ENCODE measurements at regions not wholly inside any gene's neighbourhood (a gene's known extent, or its start where the extent isn't known, plus 50 kb on each side); places are given as distances from the start of the nearest gene placed in this dataset.
A peak's percentile ranks its signal among the peaks of the same experiment; 100 is the strongest.

DNA sequence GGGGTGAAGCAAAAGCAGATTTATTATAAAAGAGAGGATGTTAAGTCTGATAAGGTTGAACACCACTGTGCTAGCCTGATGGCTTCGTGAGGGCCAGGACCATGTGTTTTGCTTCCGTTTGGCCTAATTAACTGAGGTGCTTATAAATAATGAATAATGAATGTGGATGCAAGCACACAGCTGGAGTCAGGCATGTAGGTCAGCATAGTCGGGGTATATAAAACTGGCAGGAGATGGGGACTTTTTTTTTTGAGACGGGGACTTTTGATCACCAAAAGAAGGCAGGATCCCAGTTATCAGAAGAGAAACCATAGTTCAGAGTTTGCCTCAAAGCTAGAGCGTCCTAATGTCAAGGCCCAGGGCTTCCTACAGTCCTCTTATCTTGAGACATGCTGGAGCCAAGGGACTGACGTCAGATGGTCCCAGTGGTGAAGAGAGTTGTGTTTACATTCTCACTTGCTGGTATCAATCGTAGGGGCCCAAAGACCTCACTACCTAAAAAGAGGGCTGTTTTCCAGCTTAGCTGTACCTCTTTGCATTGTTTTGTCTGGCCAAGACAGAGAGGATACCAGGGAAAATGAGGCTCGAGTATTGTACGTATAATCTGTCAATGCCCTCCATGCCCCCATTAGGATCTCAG, 50.4 kb downstream of the RTL9 start:
- DNase-seq: no peak

DNA sequence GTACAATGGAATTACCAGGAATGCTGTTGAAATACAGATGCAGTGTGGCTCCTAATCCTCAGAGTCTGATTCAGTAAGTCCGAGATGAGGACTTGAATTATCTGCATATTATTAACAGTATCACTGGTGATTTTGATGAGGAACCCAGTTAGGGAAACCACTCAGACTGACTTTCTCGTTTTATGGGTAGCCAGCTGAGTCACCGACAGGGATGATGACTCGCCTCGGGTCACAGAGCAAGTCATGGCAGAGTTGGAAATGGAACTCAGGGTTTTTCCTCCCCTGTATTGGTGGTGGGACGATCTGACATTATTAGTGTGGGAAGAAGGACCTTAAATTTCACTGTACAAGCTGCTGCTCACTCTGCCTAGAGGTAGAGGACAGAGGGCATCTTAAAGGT, 51.3 kb downstream of the RTL9 start:
- peak; percentile 55 to 69 (median 58) for DNase-seq

DNA sequence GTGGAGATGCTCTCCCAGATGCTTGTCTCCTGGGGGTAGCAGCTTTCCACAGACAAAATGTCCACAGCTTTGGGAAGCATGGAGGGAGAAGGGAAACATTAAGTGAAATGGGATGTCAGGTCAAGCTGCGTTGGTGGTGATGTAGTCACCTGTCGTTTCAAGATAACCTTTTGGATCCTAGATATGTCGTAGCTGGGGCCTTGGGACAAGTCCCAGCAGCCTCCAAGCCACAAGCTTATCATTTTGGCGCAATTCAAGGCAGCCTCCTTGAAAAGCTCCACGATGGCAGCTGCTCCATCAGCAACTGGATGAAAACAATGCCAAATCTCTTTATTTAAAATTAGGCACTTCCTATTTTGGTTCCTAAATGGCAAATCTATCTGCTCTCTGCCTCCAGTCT, 52.0 kb downstream of the RTL9 start:
- no peak for DNase-seq

DNA sequence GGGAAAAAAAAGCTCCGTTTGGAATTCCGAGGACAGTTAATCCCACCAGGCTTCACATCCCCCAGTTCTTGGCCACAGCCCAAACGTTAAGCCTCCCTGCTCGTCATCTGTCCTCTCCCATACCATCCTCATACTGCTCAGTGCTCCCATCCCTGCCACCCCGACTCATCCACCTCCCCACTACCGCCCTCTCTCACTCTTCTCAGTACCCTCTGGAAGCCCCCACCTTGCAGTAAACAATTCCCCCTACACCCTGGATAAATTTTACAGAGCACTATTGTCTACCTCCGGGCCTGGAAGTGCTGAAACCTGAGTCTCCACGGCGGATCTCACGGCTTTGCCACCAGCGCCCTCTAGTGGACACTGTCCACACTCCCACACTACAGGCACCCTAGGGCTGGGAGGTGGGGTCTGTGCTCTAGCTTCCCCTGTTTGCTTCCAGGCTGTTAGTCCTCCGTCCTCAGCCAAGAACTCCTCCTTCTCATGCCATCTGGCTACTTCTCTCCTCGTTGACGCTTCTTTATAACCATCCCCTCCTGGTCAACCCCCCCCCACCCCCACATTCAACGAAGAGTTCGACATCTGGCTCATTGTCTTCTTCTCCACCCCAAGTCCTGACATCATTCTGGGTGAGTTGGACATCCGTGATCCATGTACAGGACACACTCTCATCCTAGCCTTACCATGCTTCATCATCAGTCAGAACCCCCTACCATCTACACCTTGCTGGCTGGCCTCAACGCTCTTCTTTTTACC, 54.5 kb downstream of the RTL9 start:
- DNase-seq: peak; percentile 72 to 80 (median 76)

DNA sequence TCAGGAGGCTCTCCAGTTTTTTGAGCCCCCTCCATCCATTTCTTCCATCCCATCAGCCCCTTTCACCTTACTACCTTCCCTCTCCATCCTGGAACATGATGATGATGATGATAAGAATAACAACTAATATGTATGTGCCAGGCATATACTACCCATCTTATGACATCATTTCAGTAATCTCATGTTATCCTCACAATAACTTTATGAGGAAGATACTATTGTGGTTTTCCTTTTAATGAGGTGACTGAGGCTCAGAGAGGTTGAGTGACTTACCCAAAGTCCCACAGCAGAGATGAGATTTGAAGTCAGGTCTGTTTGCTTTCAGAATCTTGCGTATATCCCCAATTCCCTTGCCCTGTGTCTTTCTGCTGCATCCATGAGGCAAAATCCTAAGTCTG, 55.1 kb downstream of the RTL9 start:
- no peak for DNase-seq

DNA sequence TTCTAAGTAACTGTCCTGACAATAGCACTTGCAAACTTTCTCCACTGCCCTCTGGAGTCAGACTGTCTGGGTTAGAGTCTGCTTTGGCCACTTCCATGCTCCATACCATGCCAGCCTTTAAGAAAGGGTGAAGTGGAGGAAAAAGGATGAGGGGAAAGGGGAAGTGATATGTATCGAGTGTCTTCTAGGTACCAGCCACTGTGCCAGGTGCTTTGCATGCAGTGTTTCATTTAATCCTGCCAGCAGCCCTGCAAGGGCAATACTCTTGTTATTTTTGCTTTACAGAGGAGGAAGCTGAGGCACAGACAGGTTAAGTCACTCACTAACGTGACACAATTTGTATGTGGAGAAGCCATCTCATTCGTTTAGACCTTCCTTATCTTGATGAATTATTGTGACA, 55.6 kb downstream of the RTL9 start:
- no peak for DNase-seq

DNA sequence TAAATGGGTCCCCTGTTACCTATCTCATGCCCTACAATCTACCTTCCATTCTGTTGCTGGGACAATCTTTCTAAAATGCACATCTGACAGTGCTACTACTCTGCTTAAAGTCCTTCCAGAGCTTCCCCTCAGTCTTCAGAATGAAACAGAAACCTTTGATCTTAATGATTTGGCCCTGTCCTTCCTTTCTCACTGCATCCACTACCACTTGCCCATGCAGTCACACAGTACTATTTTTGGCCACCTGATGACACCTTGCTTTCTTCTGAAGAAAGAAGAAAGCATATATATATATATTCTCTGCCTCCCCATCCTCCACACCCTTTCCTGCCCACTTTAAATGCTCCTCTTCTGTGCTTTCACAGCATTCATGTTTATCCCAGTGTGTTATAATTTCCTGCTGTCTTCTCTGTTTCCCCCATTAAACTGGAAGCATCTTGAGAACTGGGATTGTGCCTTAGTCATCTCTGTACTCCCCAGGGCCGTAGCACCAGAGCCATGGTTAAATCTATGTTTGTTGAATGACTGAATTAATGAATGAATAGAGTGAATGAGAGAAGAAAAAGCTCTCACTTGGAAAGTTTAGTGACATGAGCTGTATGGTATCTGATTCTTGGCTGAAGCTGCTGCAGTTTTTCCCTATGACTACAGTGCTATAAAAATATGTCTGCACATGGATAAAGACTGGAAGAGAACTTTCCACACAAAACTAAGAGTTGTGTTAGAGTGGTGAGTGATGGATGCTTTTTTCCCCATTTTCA, 56.2 kb downstream of the RTL9 start:
- no peak for DNase-seq

DNA sequence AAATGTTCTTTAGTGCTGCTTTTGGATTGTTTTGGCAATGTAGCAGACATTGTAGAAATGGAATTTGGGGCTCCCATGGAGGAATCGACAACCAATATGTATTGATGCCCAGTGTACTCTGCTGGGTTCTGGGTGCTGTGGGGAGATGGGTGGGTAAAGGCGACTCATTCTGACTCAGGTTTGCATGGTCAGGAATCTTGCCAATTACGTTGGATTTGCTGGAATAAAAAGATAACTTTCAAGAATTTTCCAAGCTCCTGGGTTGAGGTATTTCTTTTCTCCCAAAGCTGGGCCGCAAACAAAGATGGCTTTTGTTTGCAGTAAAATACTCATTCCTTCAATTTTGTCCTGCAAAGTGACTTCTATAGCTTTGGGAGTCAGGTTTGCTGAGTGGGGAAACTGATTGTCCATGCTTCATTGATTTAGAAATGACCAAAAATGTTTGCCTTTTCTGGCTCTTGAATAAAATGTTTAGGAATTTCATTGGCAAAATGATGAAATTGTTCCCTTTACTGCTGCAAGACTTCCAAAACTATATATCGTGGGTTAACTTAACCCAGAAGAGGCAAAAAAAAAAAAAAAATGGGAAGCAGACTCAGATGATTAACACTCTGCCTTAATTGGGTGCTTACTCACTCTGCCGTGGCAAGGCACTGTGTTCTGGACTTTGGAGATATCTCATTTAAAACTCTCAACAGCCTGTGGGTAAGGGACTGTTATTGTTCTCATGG, 57.0 kb downstream of the RTL9 start:
- DNase-seq: peak in 2 of 4 experiments; percentile 11 to 16

DNA sequence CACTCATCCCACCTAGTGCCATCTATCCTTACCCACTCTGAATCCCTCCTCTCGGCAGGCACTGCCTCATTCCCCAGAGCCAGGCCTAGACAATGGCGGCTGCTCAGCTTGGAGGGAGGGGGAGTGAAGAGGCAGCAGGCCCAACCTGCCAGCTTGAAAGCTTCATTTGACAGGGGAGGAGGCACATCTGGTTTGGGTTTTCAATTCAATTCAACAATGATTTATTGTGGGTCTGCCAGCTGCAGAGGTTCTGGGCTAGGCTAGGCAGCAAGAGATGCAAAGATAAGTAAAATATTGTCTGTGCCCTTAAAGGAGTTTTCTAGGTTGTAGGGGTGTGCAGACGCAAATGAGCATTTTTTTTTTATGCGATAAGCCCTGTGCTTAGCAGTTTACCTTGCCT, 58.5 kb downstream of the RTL9 start:
- DNase-seq: no peak

DNA sequence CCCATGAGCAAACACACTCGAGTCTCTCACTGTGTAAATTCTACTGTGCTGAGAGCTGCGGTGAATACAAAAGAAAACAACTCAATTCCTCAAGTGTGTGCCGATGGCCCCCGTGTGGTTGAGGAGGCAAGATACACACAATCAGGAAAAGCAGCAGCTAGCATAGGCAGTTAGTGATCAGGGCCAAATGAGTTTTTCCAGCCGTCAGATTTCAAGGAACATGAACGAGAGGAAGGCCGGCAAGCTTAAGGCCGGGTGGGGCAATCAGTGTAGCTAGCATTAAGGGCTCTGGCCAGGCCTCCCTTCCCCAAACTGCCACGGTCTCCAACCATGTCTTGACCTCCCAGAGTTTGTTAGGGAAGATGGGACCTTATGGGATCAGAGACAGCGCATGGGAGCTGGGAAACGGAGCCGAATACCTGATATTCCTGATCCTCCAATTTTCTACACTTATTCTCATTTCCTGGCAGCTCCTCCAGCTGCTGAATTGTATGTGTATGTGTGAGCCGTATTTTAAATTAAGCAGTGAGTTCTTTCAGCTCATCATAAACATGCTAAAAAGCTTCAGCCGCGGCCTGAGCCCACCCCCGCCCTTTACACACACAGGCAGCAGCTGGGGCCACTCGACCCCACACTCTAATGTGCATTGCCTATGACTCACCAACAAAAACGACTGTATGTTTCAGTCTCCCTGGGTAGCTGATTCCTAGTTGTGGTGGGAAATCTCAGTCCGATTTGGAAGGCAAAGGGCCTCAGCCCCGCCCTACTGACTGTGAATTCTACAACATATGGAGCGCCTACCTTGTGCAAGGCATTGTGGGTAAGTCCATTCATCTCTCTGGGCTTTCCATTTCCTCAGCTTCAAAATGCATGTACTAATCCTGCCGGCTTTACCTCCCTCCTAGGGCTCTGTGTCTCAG, 59.9 kb downstream of the RTL9 start:
- peak in 3 of 4 experiments; percentile 7 to 26 (median 15) for DNase-seq

DNA sequence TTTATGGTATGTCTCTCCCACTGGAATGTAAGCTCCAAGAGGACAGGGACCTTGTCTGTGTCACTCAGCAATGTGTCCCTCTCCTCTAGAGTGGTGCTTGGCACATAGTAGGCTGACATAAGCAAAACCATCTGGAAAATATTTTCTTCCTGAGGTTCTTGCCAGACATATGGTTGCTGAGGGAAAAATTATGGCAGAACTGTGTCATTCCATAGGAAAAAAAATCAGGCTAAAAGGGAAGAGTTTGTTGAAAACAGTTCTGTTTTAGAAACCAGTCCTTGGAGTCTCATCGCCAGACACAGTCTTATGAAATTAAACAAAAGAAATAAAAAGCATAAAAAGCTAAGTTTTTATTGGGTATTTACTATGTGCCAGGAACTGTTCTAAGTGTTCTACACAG, 60.9 kb downstream of the RTL9 start:
- no peak for DNase-seq

DNA sequence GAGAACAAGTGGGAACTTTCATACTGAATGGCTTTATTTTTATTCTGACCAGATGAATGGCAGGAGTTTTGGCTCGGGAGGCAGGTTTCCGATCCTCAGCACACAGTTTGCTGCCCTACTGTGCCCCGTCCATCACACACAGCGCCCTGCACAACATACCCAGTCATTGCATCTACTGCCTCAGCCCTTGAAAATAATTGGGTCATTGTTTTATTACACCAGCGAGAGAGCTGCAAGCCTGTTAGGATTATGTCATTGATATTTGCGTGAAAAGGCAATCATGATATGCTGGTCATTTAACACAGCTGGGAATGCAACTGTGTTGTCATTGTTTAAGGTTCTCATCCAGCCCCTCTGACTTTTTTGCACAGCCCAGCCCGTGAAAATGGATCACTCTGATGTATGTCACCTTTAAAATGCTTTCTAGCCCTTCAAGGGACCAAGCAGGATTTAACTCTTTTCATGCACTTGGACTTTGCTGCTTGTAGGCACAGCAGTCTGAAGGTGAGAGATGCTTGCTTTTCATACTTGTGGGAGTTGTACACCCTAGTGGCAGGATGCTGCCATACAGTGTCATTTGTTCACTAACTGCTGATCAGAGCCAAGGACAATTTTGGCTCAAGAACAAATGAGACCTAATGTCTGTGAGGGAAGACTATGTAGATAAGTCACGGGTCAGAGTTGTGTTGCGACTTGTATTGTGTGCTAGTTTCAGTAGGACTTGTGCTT, 62.3 kb downstream of the RTL9 start:
- no peak for DNase-seq

DNA sequence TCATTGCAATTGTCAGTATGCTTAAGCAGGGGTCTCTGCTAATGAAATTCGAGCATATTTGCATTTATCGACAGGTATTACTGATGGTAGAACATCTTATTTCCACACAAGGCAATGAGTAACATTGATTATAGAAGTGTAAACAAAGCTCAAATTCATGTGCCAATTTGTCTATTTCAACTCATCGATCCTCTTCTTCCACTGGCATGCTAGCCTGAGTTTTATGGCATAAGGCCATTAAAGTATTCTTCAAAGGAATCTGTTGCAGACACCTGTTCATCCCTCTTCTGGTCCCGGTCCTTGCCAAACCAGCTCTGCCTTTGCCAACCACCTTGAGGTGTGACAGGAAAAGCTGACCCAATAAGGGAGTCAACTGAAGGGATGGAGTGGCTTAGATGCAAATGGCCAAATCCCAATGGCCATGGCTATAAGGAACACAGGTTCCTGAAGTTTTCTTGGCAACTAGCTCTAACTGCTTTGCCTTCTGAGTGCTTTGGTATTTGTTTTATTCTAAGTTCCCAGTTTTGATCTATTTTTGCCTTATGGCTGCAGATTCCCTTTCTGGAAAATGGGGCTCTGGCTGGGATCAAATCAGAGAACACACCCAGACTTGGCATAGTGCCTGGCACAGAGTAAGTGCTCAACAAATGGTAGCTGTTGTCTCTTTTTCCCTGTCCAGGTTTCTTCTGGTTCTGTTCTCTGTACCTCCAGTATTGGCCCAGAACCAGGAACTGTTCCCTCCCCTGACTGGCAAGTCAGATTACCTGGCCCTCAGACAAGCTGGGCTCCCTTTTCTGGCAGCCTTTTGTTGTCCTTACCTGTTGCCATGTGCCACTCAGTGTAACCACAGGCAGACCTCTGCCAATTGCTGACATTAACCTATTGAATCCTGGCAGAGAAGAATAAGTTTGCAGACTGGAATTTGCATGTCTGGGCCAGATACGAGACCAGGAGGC, 63.1 kb downstream of the RTL9 start:
- DNase-seq: no peak

DNA sequence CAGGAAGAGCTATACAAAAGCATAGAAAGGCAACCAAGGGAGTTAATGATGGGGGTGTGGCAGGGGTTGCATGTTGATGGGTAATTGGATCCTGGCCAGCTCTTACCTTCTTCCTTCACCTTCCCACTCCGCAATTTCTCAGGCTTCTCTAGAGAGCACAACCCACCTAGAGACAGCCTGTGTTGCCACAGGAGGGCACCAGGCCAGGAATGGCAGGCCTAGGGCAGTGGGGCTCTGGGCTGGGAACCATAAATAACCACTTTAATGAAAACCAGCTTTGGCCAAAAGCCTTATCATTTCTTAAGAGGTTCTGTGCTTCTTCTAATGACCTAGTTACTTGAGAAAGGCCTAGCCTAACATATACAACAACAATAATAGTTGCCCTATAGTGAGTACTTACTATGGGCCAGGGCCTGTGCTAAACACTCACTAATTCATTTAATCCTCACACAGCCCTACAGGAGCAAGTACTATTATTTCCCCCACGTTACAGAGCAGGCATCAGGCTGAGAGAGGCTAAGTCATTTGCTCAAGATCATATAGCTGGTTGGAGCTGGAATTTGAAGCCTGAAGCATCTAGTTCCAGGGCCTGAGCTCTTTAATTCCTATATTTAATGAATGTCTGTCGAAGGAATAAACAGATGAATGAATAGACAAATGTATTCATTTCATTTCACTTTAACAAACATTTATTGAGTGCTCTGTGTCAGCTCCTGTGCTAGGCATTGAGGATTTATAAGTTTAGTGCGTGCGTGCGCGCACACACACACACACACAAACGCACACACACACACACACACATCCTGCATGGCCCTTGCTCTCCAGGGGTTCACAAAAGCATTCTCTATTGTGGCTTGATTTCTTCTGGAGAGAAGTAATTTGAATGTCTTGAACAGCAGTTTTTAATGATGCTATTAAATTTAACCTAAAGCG, 66.8 kb downstream of the RTL9 start:
- no peak for DNase-seq

DNA sequence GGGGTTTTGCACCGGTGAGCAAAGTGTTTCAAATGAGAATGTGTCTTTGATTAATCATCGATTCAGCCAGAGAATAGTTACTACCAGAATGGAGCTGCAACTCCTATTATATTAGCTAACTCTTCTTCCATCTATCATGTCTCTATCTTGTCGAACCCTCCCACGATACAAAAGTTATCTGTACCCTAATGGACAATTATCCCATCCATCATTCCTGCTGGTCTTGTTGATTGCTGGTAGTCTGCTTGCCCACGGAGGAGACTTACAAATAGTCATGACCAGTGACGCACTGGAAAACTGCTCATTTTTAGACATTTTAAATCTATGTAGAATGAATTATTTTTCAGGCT, 67.5 kb downstream of the RTL9 start:
- DNase-seq: no peak

DNA sequence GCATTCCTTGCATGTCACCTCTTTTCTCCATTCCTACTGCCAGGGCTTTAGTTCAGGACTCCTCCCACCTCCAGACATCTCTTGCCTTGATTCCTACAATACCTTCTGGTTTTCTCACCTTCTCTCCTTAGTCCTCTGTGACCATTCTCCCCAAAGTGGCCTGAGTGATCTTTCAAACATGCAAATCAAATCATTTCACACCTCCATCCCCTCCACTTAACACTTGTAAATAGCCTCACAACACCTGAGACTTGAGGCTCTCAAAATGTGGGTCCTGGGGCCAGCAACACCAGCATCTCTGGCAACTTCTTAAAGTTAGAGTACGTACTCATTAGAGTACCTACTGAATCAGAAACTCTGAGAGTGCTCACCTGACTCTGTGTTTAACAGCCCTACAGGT, 68.4 kb downstream of the RTL9 start:
- no peak for DNase-seq

DNA sequence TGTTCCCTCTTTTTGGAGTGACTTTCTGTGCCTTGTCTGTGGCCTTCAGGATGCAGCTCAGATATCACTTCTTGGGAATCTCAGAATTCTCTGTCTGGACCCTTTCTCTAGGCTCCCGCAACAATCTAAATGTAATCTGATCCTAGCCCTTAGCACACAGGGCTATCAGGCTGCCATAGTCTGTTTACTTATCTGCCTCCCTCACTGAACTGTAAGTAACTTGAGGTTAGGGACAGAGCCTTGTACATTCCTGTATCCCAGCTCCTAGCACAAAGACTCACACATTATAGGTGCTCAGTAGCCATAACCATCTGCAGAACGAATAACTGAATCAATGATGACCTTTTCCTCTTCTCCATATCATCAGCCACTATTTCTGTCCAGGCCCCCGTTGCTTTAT, 69.5 kb downstream of the RTL9 start:
- DNase-seq: no peak

DNA sequence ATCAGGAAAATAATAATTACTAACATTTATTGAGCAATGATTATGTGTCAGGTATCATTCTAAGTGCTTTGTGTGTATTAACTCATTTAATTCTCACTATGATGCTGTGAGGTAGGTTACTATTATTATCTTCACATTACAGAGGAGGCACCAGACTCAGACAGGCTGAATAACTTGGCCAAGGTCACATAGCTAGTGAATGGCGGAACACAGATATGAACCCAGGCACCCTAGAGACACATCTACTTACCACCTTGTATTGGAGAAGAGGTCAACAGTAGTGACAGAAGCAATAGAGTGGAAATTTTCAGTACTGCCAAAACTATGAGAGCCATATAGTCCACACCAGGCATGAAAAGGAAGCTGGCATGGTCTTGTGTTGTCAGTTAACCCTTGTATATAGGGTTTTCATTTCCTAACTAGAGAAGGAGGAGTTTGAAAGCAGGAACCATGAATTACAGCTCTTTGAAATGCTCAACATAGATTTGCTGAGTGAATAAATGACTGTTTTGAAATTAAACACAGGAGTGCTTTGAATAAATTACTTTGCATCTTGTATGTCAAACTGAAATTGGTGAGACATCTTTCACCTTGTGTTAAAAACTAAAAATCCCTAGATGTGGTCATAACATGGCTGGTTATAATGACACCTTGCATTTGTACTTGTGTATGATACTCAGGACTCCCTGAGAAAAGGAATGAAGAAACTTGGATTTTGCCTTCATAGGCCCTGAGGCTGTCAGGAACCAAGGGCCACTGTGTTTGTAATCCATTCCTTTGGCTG, 71.8 kb downstream of the RTL9 start:
- DNase-seq: no peak
